ENCODE measurements at regions not wholly inside any gene's neighbourhood (a gene's known extent, or its start where the extent isn't known, plus 50 kb on each side); places are given as distances from the start of the nearest gene placed in this dataset.

- WGBS, result 91% methylated on average over 8 of the region's 8 CpGs
- TF ChIP-seq CTCF (IDR thresholded peaks at IDR 0.05) (no peak), EP300 (IDR thresholded peaks at IDR 0.05) (no peak), POLR2AphosphoS5 (IDR thresholded peaks at IDR 0.05) (no peak), POLR2A (IDR thresholded peaks at IDR 0.05; ENCODE audit: low read depth) (no peak)
Observed at GRCh38 chr6:48979085-48979484, 484.0 kb downstream of the MMUT start.

DNA sequence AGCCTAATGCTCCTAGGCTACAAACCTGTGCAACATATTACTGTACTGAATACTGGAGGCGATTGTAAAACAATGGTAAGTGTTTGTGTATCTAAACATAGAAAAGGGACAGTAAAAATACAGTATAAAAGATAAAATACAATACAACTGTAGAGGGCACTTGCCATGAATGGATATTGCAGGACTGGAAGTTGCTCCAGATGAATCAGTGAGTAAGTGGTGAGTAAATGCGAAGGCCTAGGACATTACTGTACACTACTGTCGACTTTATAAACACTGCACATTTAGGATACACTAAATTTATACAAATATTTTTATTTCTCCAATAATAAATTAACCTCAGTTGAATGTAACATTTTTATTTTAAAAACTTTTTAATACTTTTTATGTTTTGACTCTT lies 485.0 kb downstream of the MMUT start:
- Histone ChIP-seq H3K9me3 (no peaks in the 10 kb centered on the region), H3K27me3 (no peaks in the 10 kb centered on the region), H3K4me1 (no peaks in the 10 kb centered on the region), H3K36me3 (no peaks in the 10 kb centered on the region), H3K27ac (replicated peaks in 1 of 4) (no peak overlapping the region), H3K4me3 (no peak overlapping the region)
- intact Hi-C loops (cut with DNase I), result no loop called here
- TF ChIP-seq CTCF (IDR thresholded peaks at IDR 0.05) (no peak), EP300 (IDR thresholded peaks at IDR 0.05) (no peak), POLR2A (IDR thresholded peaks at IDR 0.05; ENCODE audit: low read depth) (no peak)
- WGBS, result 81% methylated on average over 3 of the region's 3 CpGs
- DNase-seq (ENCODE audit: extremely low spot score), result no peak

More at GRCh38 chr6:48979085-48979484, 484.0 kb downstream of the MMUT start:
- Histone ChIP-seq H3K9me3 (no peaks in the 10 kb centered on the region), H3K27ac (replicated peaks in 1 of 4) (no peak overlapping the region), H3K4me3 (no peak overlapping the region), H3K27me3 (no peaks in the 10 kb centered on the region), H3K36me3 (no peaks in the 10 kb centered on the region), H3K4me1 (no peaks in the 10 kb centered on the region)
- intact Hi-C loops (cut with DNase I), result no loop called here
- no peak for DNase-seq (ENCODE audit: extremely low spot score)

- no peaks in the 10 kb centered on the region for H3K9me3 ChIP-seq
- no peaks in the 10 kb centered on the region for H3K36me3 ChIP-seq
- H3K27ac ChIP-seq (replicated peaks in 1 of 4), result no peak overlapping the region
- 83% methylated on average over 1 of the region's 1 CpG for WGBS
- TF ChIP-seq POLR2AphosphoS5 (IDR thresholded peaks at IDR 0.05) (no peak), POLR2A (IDR thresholded peaks at IDR 0.05; ENCODE audit: low read depth) (no peak), CTCF (IDR thresholded peaks at IDR 0.05) (no peak), EP300 (IDR thresholded peaks at IDR 0.05) (no peak)
- H3K4me3 ChIP-seq, result no peak overlapping the region
- intact Hi-C loops (cut with DNase I), result no loop called here
- H3K27me3 ChIP-seq, result no peaks in the 10 kb centered on the region
- no peak for DNase-seq (ENCODE audit: extremely low spot score)
- no peaks in the 10 kb centered on the region for H3K4me1 ChIP-seq
Observed at GRCh38 chr6:48977573-48977972, 485.5 kb downstream of the MMUT start.

DNA sequence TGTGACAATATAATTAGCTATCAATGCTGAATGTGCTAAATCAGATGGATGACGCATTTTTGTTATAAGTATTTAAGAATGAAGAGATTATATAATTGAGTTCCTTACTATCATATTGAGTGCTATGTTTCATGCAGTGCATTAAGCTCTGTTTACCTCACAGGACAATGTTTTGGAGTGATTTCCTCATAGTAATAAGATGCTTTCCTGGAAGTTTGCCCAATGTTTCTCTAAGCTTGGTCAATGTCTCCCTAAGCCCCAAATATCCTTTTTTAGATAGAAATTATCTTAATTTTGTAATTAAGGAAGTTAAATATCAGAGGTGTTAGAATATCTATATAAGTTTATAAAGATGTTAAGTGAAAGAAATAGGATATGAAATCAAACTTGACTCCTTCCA lies 489.6 kb downstream of the MMUT start:
- DNase-seq (ENCODE audit: extremely low spot score), result no peak
- Histone ChIP-seq H3K36me3 (no peaks in the 10 kb centered on the region), H3K9me3 (no peaks in the 10 kb centered on the region), H3K27me3 (no peaks in the 10 kb centered on the region), H3K4me3 (no peak overlapping the region), H3K4me1 (no peaks in the 10 kb centered on the region), H3K27ac (replicated peaks in 1 of 4) (no peak overlapping the region)
- intact Hi-C loops (cut with DNase I), result no loop called here
- TF ChIP-seq POLR2AphosphoS5 (IDR thresholded peaks at IDR 0.05), result no peak
- no peak for TF ChIP-seq EP300 (IDR thresholded peaks at IDR 0.05)
- no peak for TF ChIP-seq CTCF (IDR thresholded peaks at IDR 0.05)
- TF ChIP-seq POLR2A (IDR thresholded peaks at IDR 0.05; ENCODE audit: low read depth), result no peak
- WGBS, result 88% methylated on average over 1 of the region's 1 CpG

GRCh38 chr6:48961781-48962415 lies 501.2 kb downstream of the MMUT start:
- H3K9me3 ChIP-seq, result no peaks in the 10 kb centered on the region

More at GRCh38 chr6:48961781-48962415, 501.2 kb downstream of the MMUT start:
- no peak overlapping the region for H3K27ac ChIP-seq (replicated peaks in 1 of 4)
- no peak overlapping the region for H3K4me3 ChIP-seq
- no peak for DNase-seq (ENCODE audit: extremely low spot score)
- TF ChIP-seq CTCF (IDR thresholded peaks at IDR 0.05) (no peak), POLR2AphosphoS5 (IDR thresholded peaks at IDR 0.05) (no peak), POLR2A (IDR thresholded peaks at IDR 0.05; ENCODE audit: low read depth) (no peak), EP300 (IDR thresholded peaks at IDR 0.05) (no peak)
- H3K36me3 ChIP-seq, result no peaks in the 10 kb centered on the region
- WGBS, result 89% methylated on average over 4 of the region's 4 CpGs
- intact Hi-C loops (cut with DNase I), result no loop called here
- no peaks in the 10 kb centered on the region for H3K27me3 ChIP-seq
- no peaks in the 10 kb centered on the region for H3K4me1 ChIP-seq

Data from esophagus muscularis mucosa (tissue), 4 donors.